NT2/D1 (cell line): ENCODE measurements at regions not wholly inside any gene's neighbourhood (a gene's known extent, or its start where the extent isn't known, plus 50 kb on each side); places are given as distances from the start of the nearest gene placed in this dataset.

Experiments
- SUZ12 ChIP-seq: IDR thresholded peaks from 2 replicates; pipeline ENCODE4 v1.6.1; 2011; ENCODE audit not compliant: insufficient read length, insufficient read depth; ENCODE audit errors: extremely low read depth
- YY1 ChIP-seq: IDR thresholded peaks from 2 replicates; pipeline ENCODE4 v1.6.1; 2011; ENCODE audit not compliant: insufficient read length, insufficient read depth

DNA sequence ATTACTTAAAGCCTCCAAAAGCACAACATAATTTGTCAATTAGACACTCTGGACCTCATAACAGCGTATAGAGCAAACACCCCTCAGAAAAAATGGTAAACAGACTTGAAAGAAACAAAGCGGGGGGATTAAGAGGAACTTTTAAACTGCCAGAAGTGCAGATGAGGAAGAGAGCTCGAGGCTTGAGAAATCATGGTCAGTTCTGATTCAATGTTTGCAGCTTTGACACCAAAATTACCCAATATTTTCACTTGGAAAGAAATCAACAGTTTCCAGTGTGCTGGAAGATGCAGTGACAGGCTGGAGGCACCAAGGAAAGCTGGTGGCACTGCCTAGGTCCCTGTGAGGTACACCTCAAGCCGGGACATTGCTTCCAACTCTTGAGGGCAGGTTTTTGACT is 180.9 kb upstream of the TOX3 start:
- TF ChIP-seq YY1 (no peak), SUZ12 (no peak)
